ENCODE measurements at regions not wholly inside any gene's neighbourhood (a gene's known extent, or its start where the extent isn't known, plus 50 kb on each side); places are given as distances from the start of the nearest gene placed in this dataset.
A peak's percentile ranks its signal among the peaks of the same experiment; 100 is the strongest.

- Histone ChIP-seq H3K27ac (ENCODE audit: low read depth, low read length) (no peak overlapping the region), H2BK5ac (ENCODE audit: low read length) (no peak overlapping the region), H4K8ac (ENCODE audit: low read depth, low read length) (no peak overlapping the region), H3K23ac (ENCODE audit: low read length) (no peak overlapping the region), H2BK120ac (ENCODE audit: low read depth, low read length) (no peak overlapping the region), H3K4me2 (ENCODE audit: low read length) (no peak overlapping the region), H3K79me1 (ENCODE audit: low read length) (no peaks in the 10 kb centered on the region), H4K5ac (ENCODE audit: low read length) (no peak overlapping the region), H3K4ac (ENCODE audit: low read depth, low read length) (no peak overlapping the region), H3K79me2 (ENCODE audit: control insufficient read depth, insufficient read depth, low read length) (no peaks in the 10 kb centered on the region), H2BK15ac (replicated peaks; ENCODE audit: low read depth) (no peak overlapping the region), H3K36me3 (ENCODE audit: control insufficient read depth, insufficient read depth, low read length) (no peaks in the 10 kb centered on the region), H3K27me3 (ENCODE audit: insufficient read depth, low read length, poor library complexity) (no peaks in the 10 kb centered on the region), H3K9ac (ENCODE audit: low read length) (no peak overlapping the region), H3K4me1 (ENCODE audit: control insufficient read depth, low read depth, low read length) (no peaks in the 10 kb centered on the region), H3K4me3 (ENCODE audit: low read length) (no peak overlapping the region), H3K18ac (ENCODE audit: low read length) (no peak overlapping the region), H2AK5ac (ENCODE audit: low read length) (no peak overlapping the region), H3K56ac (ENCODE audit: low read length) (no peak overlapping the region)
- WGBS (ENCODE audit: extremely low coverage, insufficient coverage, low lambda C conversion rate) = no CpG with 5 or more reads among the region's 6 CpGs
- DNase-seq = no peak
Measured at GRCh38 chr13:109879338-109879737, 93.0 kb upstream of the IRS2 start.

DNA sequence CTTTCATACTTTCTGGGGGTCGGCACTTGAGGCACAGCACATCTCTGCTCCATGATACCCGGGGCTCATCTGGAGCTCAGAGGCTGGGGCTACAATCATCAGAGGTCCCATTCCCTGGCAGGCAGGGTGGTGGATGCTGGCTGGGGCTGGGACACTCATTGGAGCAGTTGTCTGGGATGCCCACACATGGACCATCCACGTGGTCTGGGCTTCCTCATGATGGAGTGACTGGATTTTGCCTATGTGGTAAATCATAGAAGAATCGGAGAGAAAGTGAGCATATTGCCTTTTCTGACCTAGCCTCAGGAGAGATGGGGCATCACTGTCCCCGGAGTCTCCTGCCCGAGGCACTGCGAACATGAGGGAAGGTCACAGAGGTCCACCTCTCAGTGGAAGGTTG, 91.4 kb upstream of the IRS2 start:
- WGBS (ENCODE audit: extremely low coverage, insufficient coverage, low lambda C conversion rate) = no CpG with 5 or more reads among the region's 7 CpGs

DNA sequence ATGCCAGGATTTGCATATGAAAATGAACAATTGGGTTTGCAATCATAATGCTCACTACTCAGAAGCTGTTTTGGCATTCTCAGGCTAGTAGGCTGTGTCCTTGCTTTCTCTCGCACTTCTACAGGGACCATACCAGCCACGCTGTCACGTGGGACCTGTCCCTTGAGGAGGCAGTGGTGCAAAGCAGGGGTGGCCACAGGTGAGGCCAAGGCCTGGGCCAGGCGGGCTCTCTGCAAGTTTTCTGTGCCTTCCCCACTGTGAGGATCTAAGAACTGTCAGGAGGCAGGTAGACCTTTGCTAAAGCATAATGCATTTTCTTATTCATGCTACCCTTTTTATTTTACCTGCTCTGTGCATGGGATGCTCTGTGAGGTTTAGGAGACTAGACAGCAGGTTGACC, 89.4 kb upstream of the IRS2 start:
- H3K27me3 ChIP-seq (ENCODE audit: insufficient read depth, low read length, poor library complexity) = no peaks in the 10 kb centered on the region
- H3K36me3 ChIP-seq (ENCODE audit: control insufficient read depth, insufficient read depth, low read length) = no peaks in the 10 kb centered on the region
- no peak overlapping the region for H3K9ac ChIP-seq (ENCODE audit: low read length)
- no peak overlapping the region for H3K4me3 ChIP-seq (ENCODE audit: low read length)
- no peak overlapping the region for H3K4ac ChIP-seq (ENCODE audit: low read depth, low read length)
- no peak overlapping the region for H2BK15ac ChIP-seq (replicated peaks; ENCODE audit: low read depth)
- no peaks in the 10 kb centered on the region for H3K4me1 ChIP-seq (ENCODE audit: control insufficient read depth, low read depth, low read length)
- no peaks in the 10 kb centered on the region for H3K79me1 ChIP-seq (ENCODE audit: low read length)
- WGBS (ENCODE audit: extremely low coverage, insufficient coverage, low lambda C conversion rate) = no CpG with 5 or more reads among the region's 4 CpGs
- H4K5ac ChIP-seq (ENCODE audit: low read length) = no peak overlapping the region
- no peak overlapping the region for H3K56ac ChIP-seq (ENCODE audit: low read length)
- H3K79me2 ChIP-seq (ENCODE audit: control insufficient read depth, insufficient read depth, low read length) = no peaks in the 10 kb centered on the region
- H3K4me2 ChIP-seq (ENCODE audit: low read length) = no peak overlapping the region
- H4K8ac ChIP-seq (ENCODE audit: low read depth, low read length) = no peak overlapping the region
- H3K18ac ChIP-seq (ENCODE audit: low read length) = no peak overlapping the region
- H2BK120ac ChIP-seq (ENCODE audit: low read depth, low read length) = no peak overlapping the region
- H3K27ac ChIP-seq (ENCODE audit: low read depth, low read length) = no peak overlapping the region
- no peak overlapping the region for H3K23ac ChIP-seq (ENCODE audit: low read length)
- no peak for DNase-seq
- no peak overlapping the region for H2AK5ac ChIP-seq (ENCODE audit: low read length)
- no peak overlapping the region for H2BK5ac ChIP-seq (ENCODE audit: low read length)

More for the DNA sequence above, 91.4 kb upstream of the IRS2 start:
- no peak overlapping the region for H2AK5ac ChIP-seq (ENCODE audit: low read length)
- H3K27me3 ChIP-seq (ENCODE audit: insufficient read depth, low read length, poor library complexity) = no peaks in the 10 kb centered on the region
- no peak overlapping the region for H3K4me3 ChIP-seq (ENCODE audit: low read length)
- no peak for DNase-seq
- no peaks in the 10 kb centered on the region for H3K4me1 ChIP-seq (ENCODE audit: control insufficient read depth, low read depth, low read length)
- H3K4me2 ChIP-seq (ENCODE audit: low read length) = no peak overlapping the region
- H3K23ac ChIP-seq (ENCODE audit: low read length) = no peak overlapping the region
- no peak overlapping the region for H2BK5ac ChIP-seq (ENCODE audit: low read length)
- H3K56ac ChIP-seq (ENCODE audit: low read length) = no peak overlapping the region
- H4K8ac ChIP-seq (ENCODE audit: low read depth, low read length) = no peak overlapping the region
- H2BK15ac ChIP-seq (replicated peaks; ENCODE audit: low read depth) = no peak overlapping the region
- H3K9ac ChIP-seq (ENCODE audit: low read length) = no peak overlapping the region
- H4K5ac ChIP-seq (ENCODE audit: low read length) = no peak overlapping the region
- no peak overlapping the region for H2BK120ac ChIP-seq (ENCODE audit: low read depth, low read length)
- H3K79me2 ChIP-seq (ENCODE audit: control insufficient read depth, insufficient read depth, low read length) = no peaks in the 10 kb centered on the region
- H3K4ac ChIP-seq (ENCODE audit: low read depth, low read length) = no peak overlapping the region
- H3K79me1 ChIP-seq (ENCODE audit: low read length) = no peaks in the 10 kb centered on the region
- H3K27ac ChIP-seq (ENCODE audit: low read depth, low read length) = no peak overlapping the region
- H3K36me3 ChIP-seq (ENCODE audit: control insufficient read depth, insufficient read depth, low read length) = no peaks in the 10 kb centered on the region
- no peak overlapping the region for H3K18ac ChIP-seq (ENCODE audit: low read length)

- H3K18ac ChIP-seq (ENCODE audit: low read length) = no peak overlapping the region
- H3K27ac ChIP-seq (ENCODE audit: low read depth, low read length) = no peak overlapping the region
- no peak overlapping the region for H2BK120ac ChIP-seq (ENCODE audit: low read depth, low read length)
- no peak for DNase-seq
- H3K4me2 ChIP-seq (ENCODE audit: low read length) = no peak overlapping the region
- no peak overlapping the region for H2BK5ac ChIP-seq (ENCODE audit: low read length)
- no peak overlapping the region for H3K56ac ChIP-seq (ENCODE audit: low read length)
- H4K5ac ChIP-seq (ENCODE audit: low read length) = no peak overlapping the region
- no peaks in the 10 kb centered on the region for H3K79me2 ChIP-seq (ENCODE audit: control insufficient read depth, insufficient read depth, low read length)
- H3K9ac ChIP-seq (ENCODE audit: low read length) = no peak overlapping the region
- no CpG with 5 or more reads among the region's 6 CpGs for WGBS (ENCODE audit: extremely low coverage, insufficient coverage, low lambda C conversion rate)
- no peaks in the 10 kb centered on the region for H3K79me1 ChIP-seq (ENCODE audit: low read length)
- no peak overlapping the region for H3K23ac ChIP-seq (ENCODE audit: low read length)
- H3K4ac ChIP-seq (ENCODE audit: low read depth, low read length) = no peak overlapping the region
- H4K8ac ChIP-seq (ENCODE audit: low read depth, low read length) = no peak overlapping the region
- H2AK5ac ChIP-seq (ENCODE audit: low read length) = no peak overlapping the region
- no peaks in the 10 kb centered on the region for H3K27me3 ChIP-seq (ENCODE audit: insufficient read depth, low read length, poor library complexity)
- H2BK15ac ChIP-seq (replicated peaks; ENCODE audit: low read depth) = no peak overlapping the region
- H3K4me1 ChIP-seq (ENCODE audit: control insufficient read depth, low read depth, low read length) = no peaks in the 10 kb centered on the region
- no peak overlapping the region for H3K4me3 ChIP-seq (ENCODE audit: low read length)
- H3K36me3 ChIP-seq (ENCODE audit: control insufficient read depth, insufficient read depth, low read length) = no peaks in the 10 kb centered on the region
Measured at GRCh38 chr13:109874484-109875454, 88.4 kb upstream of the IRS2 start.

GRCh38 chr13:109873351-109874123, 87.2 kb upstream of the IRS2 start:
- WGBS (ENCODE audit: extremely low coverage, insufficient coverage, low lambda C conversion rate) = no CpG with 5 or more reads among the region's 17 CpGs
- H3K27ac ChIP-seq (ENCODE audit: low read depth, low read length) = no peak overlapping the region
- H3K4ac ChIP-seq (ENCODE audit: low read depth, low read length) = no peak overlapping the region
- no peak overlapping the region for H2BK120ac ChIP-seq (ENCODE audit: low read depth, low read length)
- no peak overlapping the region for H2AK5ac ChIP-seq (ENCODE audit: low read length)
- H2BK15ac ChIP-seq (replicated peaks; ENCODE audit: low read depth) = no peak overlapping the region
- no peaks in the 10 kb centered on the region for H3K4me1 ChIP-seq (ENCODE audit: control insufficient read depth, low read depth, low read length)
- H4K8ac ChIP-seq (ENCODE audit: low read depth, low read length) = no peak overlapping the region
- no peak overlapping the region for H2BK5ac ChIP-seq (ENCODE audit: low read length)
- no peak overlapping the region for H3K4me3 ChIP-seq (ENCODE audit: low read length)
- H3K27me3 ChIP-seq (ENCODE audit: insufficient read depth, low read length, poor library complexity) = no peaks in the 10 kb centered on the region
- peak; percentile 10 for DNase-seq
- H4K5ac ChIP-seq (ENCODE audit: low read length) = no peak overlapping the region
- no peak overlapping the region for H3K18ac ChIP-seq (ENCODE audit: low read length)
- H3K9ac ChIP-seq (ENCODE audit: low read length) = no peak overlapping the region
- H3K56ac ChIP-seq (ENCODE audit: low read length) = no peak overlapping the region
- H3K79me1 ChIP-seq (ENCODE audit: low read length) = no peaks in the 10 kb centered on the region
- no peaks in the 10 kb centered on the region for H3K79me2 ChIP-seq (ENCODE audit: control insufficient read depth, insufficient read depth, low read length)
- H3K4me2 ChIP-seq (ENCODE audit: low read length) = no peak overlapping the region
- H3K36me3 ChIP-seq (ENCODE audit: control insufficient read depth, insufficient read depth, low read length) = no peaks in the 10 kb centered on the region
- no peak overlapping the region for H3K23ac ChIP-seq (ENCODE audit: low read length)
